T-helper 2 cell treated with Interferon-gamma antibody and Interleukin-4, amounts not matched to agents 100 ng/mL and 5 ng/mL, for 36 hours (primary cell): ENCODE measurements at regions not wholly inside any gene's neighbourhood (a gene's known extent, or its start where the extent isn't known, plus 50 kb on each side); places are given as distances from the start of the nearest gene placed in this dataset.
"Not testable (repeated sequence)": the region's sequence is repeated elsewhere in the genome, so short reads cannot be mapped to it uniquely, and the experiment has no call there.

Experiments used
- intact Hi-C: fragments of 100-400 bp; cut with micrococcal nuclease; formaldehyde crosslinking; loops from one replicate; pipeline ENCODE4 v1.15.1; 2023

GRCh38 chr11:101296896-101297295, 167.3 kb upstream of the PGR start:
- intact Hi-C loops = no loop called here

GRCh38 chr11:101292661-101293240, 163.1 kb upstream of the PGR start:
- intact Hi-C loops = no loop called here

GRCh38 chr11:101291279-101291678, 161.7 kb upstream of the PGR start:
- intact Hi-C loops = no loop called here

GRCh38 chr11:101288392-101288791, 158.8 kb upstream of the PGR start:
- intact Hi-C loops = no loop called here

- intact Hi-C loops = no loop called here
These were observed 150.1 kb upstream of the PGR start for GRCh38 chr11:101279728-101280127.

GRCh38 chr11:101278286-101278685, 148.7 kb upstream of the PGR start:
- intact Hi-C loops = no loop called here

GRCh38 chr11:101277036-101277435, 147.4 kb upstream of the PGR start:
- intact Hi-C loops = no loop called here

- intact Hi-C loops = no loop called here
These were observed 140.5 kb upstream of the PGR start for GRCh38 chr11:101269990-101270660.

GRCh38 chr11:101269390-101269789, 139.8 kb upstream of the PGR start:
- intact Hi-C loops = no loop called here

- intact Hi-C loops = no loop called here
These were observed 138.0 kb upstream of the PGR start for GRCh38 chr11:101267654-101268053.

GRCh38 chr11:101264306-101264705, 134.7 kb upstream of the PGR start:
- intact Hi-C loops = no loop called here

GRCh38 chr11:101262995-101263394, 133.4 kb upstream of the PGR start:
- intact Hi-C loops = no loop called here

GRCh38 chr11:101262258-101262657, 132.6 kb upstream of the PGR start:
- intact Hi-C loops = no loop called here

- intact Hi-C loops = no loop called here
These were observed 125.4 kb upstream of the PGR start for GRCh38 chr11:101255036-101255435.

GRCh38 chr11:101254037-101254436, 124.4 kb upstream of the PGR start:
- intact Hi-C loops = no loop called here

- intact Hi-C loops = not testable (repeated sequence)
These were observed 116.0 kb upstream of the PGR start for GRCh38 chr11:101245635-101246034.

GRCh38 chr11:101245081-101245480, 115.5 kb upstream of the PGR start:
- intact Hi-C loops = not testable (repeated sequence)

- intact Hi-C loops = no loop called here
These were observed 111.7 kb upstream of the PGR start for GRCh38 chr11:101241160-101241795.

GRCh38 chr11:101231207-101231834, 101.7 kb upstream of the PGR start:
- intact Hi-C loops = not testable (repeated sequence)

- intact Hi-C loops = no loop called here
These were observed 97.0 kb upstream of the PGR start for GRCh38 chr11:101226617-101227016.

- intact Hi-C loops = no loop called here
These were observed 94.6 kb upstream of the PGR start for GRCh38 chr11:101224221-101224620.

GRCh38 chr11:101218091-101218490, 88.5 kb upstream of the PGR start:
- intact Hi-C loops = not testable (repeated sequence)
